ENCODE measurements at regions not wholly inside any gene's neighbourhood (a gene's known extent, or its start where the extent isn't known, plus 50 kb on each side); places are given as distances from the start of the nearest gene placed in this dataset.
"Not testable (repeated sequence)": the region's sequence is repeated elsewhere in the genome, so short reads cannot be mapped to it uniquely, and the experiment has no call there.

DNA sequence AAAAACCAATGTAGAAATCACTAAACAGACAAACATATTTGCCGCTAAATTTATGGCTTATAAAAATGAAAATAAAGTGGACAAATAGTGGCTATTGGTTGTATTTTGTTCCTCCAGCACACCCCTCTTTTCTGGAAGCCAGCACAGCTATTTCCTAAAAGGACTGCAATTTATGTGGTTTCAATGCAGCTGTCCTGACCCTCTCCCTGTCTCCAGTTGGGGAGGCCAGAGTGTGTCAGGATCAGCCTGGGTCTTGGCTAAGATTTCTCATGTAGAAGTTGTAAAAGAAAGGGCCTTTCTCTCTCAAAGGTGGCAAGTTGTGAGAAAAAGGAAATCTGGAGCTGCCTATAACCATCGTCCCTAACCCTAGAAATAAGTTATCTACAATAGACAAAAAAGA, 165.6 kb downstream of the ALDH8A1 start:
- H3K9me3 ChIP-seq (ENCODE audit: control insufficient read depth, insufficient read depth, low read length): no peaks in the 10 kb centered on the region
- H3K4me3 ChIP-seq (ENCODE audit: low read length): no peak overlapping the region
- no peak for DNase-seq (ENCODE audit: low read depth, low spot score)
- no peaks in the 10 kb centered on the region for H3K4me1 ChIP-seq (ENCODE audit: control insufficient read depth, insufficient read depth, low read length)
- WGBS (ENCODE audit: insufficient coverage, insufficient read length): no CpG with 5 or more reads among the region's 2 CpGs
- H3K27me3 ChIP-seq (ENCODE audit: control insufficient read depth, insufficient read depth, low read length): no peaks in the 10 kb centered on the region
- no peaks in the 10 kb centered on the region for H3K36me3 ChIP-seq (ENCODE audit: control insufficient read depth, insufficient read depth, low read length)
- H3K27ac ChIP-seq (ENCODE audit: low read length): no peak overlapping the region

DNA sequence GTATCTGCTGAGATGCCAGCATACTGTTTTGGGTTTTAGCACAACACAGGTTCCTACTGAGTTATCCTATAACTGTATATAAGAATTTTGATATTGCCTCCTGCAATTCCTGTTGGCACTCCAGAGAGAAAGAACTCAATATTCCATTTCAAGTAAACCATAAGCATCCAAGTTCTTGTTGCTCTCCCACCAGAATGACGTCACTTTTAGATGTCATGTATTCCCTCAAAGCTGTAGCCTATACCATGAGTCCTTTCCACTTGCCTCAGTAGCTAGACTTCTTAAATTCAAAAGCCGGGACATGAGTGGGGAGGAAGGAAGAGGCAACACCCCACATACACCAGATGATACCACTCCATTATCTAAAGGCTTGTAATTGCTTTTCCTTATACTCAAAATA, 171.5 kb downstream of the ALDH8A1 start:
- DNase-seq (ENCODE audit: low read depth, low spot score): no peak
- Histone ChIP-seq H3K27ac (ENCODE audit: low read length) (no peak overlapping the region), H3K27me3 (ENCODE audit: control insufficient read depth, insufficient read depth, low read length) (no peaks in the 10 kb centered on the region), H3K9me3 (ENCODE audit: control insufficient read depth, insufficient read depth, low read length) (peaks cover 1% of the 10 kb centered on the region; the same call in 1 of the 2 replicates), H3K36me3 (ENCODE audit: control insufficient read depth, insufficient read depth, low read length) (no peaks in the 10 kb centered on the region), H3K4me3 (ENCODE audit: low read length) (no peak overlapping the region), H3K4me1 (ENCODE audit: control insufficient read depth, insufficient read depth, low read length) (no peaks in the 10 kb centered on the region)
- WGBS (ENCODE audit: insufficient coverage, insufficient read length): no CpG with 5 or more reads among the region's 2 CpGs

DNA sequence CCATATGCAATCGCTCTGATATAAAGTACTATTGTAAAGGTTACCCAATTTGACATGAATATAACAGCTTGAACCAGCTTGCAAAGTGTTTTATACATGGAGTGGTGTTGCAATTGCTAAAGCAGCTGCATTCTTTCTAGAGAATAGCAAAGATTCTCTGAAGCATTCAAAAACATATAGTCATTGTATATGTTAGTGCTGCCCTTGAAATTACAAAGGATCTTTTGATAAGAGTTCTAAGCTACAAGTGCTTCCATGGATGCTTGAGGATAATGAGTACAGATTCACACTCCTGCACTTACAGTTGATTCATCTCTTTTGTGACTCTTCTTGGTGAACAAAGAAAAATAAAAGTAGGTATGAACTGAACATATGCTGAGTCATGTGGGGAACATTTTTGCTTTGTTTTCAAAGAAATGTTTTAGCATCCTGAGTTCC, 175.7 kb downstream of the ALDH8A1 start:
- Histone ChIP-seq H3K27me3 (ENCODE audit: control insufficient read depth, insufficient read depth, low read length) (no peaks in the 10 kb centered on the region), H3K4me1 (ENCODE audit: control insufficient read depth, insufficient read depth, low read length) (no peaks in the 10 kb centered on the region), H3K36me3 (ENCODE audit: control insufficient read depth, insufficient read depth, low read length) (no peaks in the 10 kb centered on the region), H3K4me3 (ENCODE audit: low read length) (no peak overlapping the region), H3K9me3 (ENCODE audit: control insufficient read depth, insufficient read depth, low read length) (peaks cover 1% of the 10 kb centered on the region; the same call in 1 of the 2 replicates), H3K27ac (ENCODE audit: low read length) (no peak overlapping the region)
- WGBS (ENCODE audit: insufficient coverage, insufficient read length): no CpG with 5 or more reads among the region's 1 CpG
- DNase-seq (ENCODE audit: low read depth, low spot score): no peak

DNA sequence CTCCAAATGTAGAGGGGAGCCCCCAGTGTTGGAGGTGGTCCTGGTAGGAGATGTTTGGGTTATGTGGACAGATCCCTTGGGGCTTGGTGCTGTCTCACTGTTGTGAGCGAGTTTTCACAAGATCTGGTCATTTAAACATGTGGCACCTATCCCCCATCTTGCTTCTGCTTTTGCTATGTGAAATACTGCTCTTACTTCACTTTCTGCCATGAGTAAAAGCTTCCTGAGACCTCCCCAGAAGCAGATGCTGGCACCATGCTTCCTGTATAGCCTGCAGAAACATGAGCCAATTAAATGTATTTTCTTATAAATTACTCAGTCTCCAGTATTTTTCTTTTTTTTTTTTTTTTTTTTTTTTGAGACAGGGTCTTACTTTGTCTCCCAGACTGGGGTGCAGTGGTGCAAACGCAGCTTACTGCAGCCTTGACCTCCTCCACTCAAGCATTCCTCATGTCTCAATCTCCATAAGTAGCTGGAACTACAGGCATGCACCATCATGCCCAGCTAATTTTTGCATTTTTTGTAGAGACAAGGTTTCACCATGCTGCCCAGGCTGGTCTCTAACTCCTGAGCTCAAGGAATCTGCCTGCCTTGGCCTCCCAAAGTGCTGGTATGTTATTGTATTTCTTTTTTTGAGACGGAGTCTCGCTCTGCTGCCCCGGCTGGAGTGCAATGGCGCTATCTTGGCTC, 177.1 kb downstream of the ALDH8A1 start:
- no peaks in the 10 kb centered on the region for H3K27me3 ChIP-seq (ENCODE audit: control insufficient read depth, insufficient read depth, low read length)
- no peaks in the 10 kb centered on the region for H3K9me3 ChIP-seq (ENCODE audit: control insufficient read depth, insufficient read depth, low read length)
- H3K4me3 ChIP-seq (ENCODE audit: low read length): no peak overlapping the region
- DNase-seq (ENCODE audit: low read depth, low spot score): no peak
- no CpG with 5 or more reads among the region's 6 CpGs for WGBS (ENCODE audit: insufficient coverage, insufficient read length)
- no peaks in the 10 kb centered on the region for H3K4me1 ChIP-seq (ENCODE audit: control insufficient read depth, insufficient read depth, low read length)
- H3K27ac ChIP-seq (ENCODE audit: low read length): no peak overlapping the region
- no peaks in the 10 kb centered on the region for H3K36me3 ChIP-seq (ENCODE audit: control insufficient read depth, insufficient read depth, low read length)

DNA sequence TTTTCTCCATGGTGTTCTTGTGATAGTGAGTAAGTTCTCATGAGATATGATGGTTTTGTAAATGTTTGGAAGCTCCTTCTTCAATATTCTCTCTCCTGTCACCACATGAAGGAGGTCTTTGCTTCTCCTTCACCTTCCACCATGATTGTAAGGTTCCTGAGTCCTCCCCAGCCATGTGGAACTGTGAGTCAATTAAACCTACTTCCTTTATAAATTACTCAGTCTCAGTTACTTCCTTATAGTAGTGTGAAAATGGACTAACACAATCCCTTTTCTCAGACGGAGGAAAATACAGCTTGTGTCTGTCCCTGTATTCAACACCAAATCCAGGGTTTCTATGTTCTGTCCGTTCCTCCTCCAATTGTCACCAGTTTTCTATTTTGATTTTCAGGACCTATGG, 181.0 kb downstream of the ALDH8A1 start:
- Histone ChIP-seq H3K4me1 (ENCODE audit: control insufficient read depth, insufficient read depth, low read length) (no peaks in the 10 kb centered on the region), H3K27me3 (ENCODE audit: control insufficient read depth, insufficient read depth, low read length) (no peaks in the 10 kb centered on the region), H3K9me3 (ENCODE audit: control insufficient read depth, insufficient read depth, low read length) (no peaks in the 10 kb centered on the region), H3K36me3 (ENCODE audit: control insufficient read depth, insufficient read depth, low read length) (no peaks in the 10 kb centered on the region), H3K4me3 (ENCODE audit: low read length) (no peak overlapping the region), H3K27ac (ENCODE audit: low read length) (no peak overlapping the region)
- WGBS (ENCODE audit: insufficient coverage, insufficient read length): no CpG with 5 or more reads among the region's 2 CpGs
- no peak for DNase-seq (ENCODE audit: low read depth, low spot score)

DNA sequence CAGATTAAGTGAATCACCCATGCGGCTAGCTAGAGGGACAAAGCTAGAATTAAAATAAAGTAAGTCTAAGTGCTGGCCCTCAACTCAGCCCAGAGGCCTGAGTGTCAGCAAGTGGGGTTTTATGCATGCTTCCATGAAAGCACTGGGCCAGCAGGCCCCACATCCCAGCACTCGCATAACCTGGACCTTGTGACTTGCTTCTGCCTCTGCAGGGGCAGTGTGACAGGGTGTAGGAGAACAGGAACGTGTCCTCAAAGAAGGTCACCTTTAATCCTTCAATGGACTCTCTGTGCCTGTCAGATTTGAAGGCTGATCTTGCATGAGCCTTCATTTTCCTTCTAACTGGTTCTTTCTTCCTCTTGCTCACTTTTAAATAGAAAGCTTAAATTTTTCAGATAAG, 183.4 kb downstream of the ALDH8A1 start:
- no peak for DNase-seq (ENCODE audit: low read depth, low spot score)
- Histone ChIP-seq H3K36me3 (ENCODE audit: control insufficient read depth, insufficient read depth, low read length) (no peaks in the 10 kb centered on the region), H3K27ac (ENCODE audit: low read length) (no peak overlapping the region), H3K4me1 (ENCODE audit: control insufficient read depth, insufficient read depth, low read length) (no peaks in the 10 kb centered on the region), H3K9me3 (ENCODE audit: control insufficient read depth, insufficient read depth, low read length) (no peaks in the 10 kb centered on the region), H3K27me3 (ENCODE audit: control insufficient read depth, insufficient read depth, low read length) (no peaks in the 10 kb centered on the region), H3K4me3 (ENCODE audit: low read length) (no peak overlapping the region)
- no CpG with 5 or more reads among the region's 3 CpGs for WGBS (ENCODE audit: insufficient coverage, insufficient read length)

DNA sequence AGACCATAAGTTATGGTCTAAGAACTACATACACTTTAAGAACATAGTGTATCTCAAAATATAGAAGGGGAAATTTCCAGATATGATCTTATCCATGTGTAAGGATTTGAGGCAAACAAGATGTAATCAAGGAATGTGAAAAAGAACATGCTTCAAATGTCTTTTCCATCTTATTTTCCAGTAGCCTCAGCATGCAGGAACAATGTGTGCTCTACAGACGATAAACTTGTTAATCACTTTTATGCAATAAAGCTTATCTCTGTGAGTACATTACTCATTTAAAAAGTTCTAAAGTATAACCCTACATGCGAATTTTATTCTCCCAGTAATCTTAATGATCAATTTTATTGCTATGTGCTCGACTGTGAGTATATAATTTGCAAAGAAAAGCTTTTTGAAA, 185.2 kb downstream of the ALDH8A1 start:
- no peak for DNase-seq (ENCODE audit: low read depth, low spot score)
- H3K4me3 ChIP-seq (ENCODE audit: low read length): no peak overlapping the region
- H3K36me3 ChIP-seq (ENCODE audit: control insufficient read depth, insufficient read depth, low read length): no peaks in the 10 kb centered on the region
- H3K4me1 ChIP-seq (ENCODE audit: control insufficient read depth, insufficient read depth, low read length): no peaks in the 10 kb centered on the region
- H3K27me3 ChIP-seq (ENCODE audit: control insufficient read depth, insufficient read depth, low read length): no peaks in the 10 kb centered on the region
- no CpG with 5 or more reads among the region's 3 CpGs for WGBS (ENCODE audit: insufficient coverage, insufficient read length)
- no peak overlapping the region for H3K27ac ChIP-seq (ENCODE audit: low read length)
- no peaks in the 10 kb centered on the region for H3K9me3 ChIP-seq (ENCODE audit: control insufficient read depth, insufficient read depth, low read length)

DNA sequence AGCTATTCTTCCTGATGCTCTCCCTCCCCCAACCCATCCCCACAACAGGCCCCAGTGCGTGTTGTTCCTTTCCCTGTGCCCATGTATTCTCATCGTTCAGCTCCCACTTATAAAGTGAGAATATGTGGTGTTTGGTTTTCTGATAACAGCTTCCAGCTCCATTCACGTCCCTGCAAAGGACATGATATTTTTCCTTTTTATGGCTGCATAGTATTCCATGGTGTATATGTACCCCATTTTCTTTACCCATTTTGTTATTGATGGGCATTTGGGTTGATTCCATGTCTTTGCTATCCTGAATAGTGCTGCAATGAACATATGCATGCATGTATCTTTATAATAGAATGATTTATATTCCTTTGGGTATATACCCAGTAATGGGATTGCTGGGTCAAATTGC, 186.3 kb downstream of the ALDH8A1 start:
- H3K4me1 ChIP-seq (ENCODE audit: control insufficient read depth, insufficient read depth, low read length); H3K9me3 ChIP-seq (ENCODE audit: control insufficient read depth, insufficient read depth, low read length); H3K27me3 ChIP-seq (ENCODE audit: control insufficient read depth, insufficient read depth, low read length); H3K27ac ChIP-seq (ENCODE audit: low read length); H3K4me3 ChIP-seq (ENCODE audit: low read length); H3K36me3 ChIP-seq (ENCODE audit: control insufficient read depth, insufficient read depth, low read length); DNase-seq (ENCODE audit: low read depth, low spot score): not testable (repeated sequence)
- no CpG with 5 or more reads among the region's 3 CpGs for WGBS (ENCODE audit: insufficient coverage, insufficient read length)

DNA sequence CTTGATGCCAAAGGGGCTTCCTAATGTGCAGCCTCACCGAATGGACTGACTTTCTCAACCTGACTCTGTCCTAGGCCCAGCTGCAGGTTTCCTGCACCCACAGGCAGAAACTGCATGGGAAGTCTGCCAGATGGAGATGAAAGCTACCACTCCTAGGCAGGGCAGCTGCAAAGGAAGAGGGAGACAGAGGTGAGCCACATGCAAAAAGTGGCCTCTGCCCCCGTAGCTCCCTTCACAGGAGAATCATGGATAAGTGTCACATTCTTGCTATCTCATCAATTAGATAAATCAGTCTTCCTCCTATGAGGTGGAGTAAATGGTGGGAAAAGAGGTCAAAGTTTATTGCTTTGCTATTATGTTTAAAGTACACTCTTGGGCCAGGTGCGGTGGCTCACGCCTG, 191.3 kb downstream of the ALDH8A1 start:
- Histone ChIP-seq H3K27ac (ENCODE audit: low read length) (no peak overlapping the region), H3K4me1 (ENCODE audit: control insufficient read depth, insufficient read depth, low read length) (0 out of 2 replicates have a peak, but pooled peaks cover 2% of the 10 kb centered on the region), H3K36me3 (ENCODE audit: control insufficient read depth, insufficient read depth, low read length) (no peaks in the 10 kb centered on the region), H3K4me3 (ENCODE audit: low read length) (no peak overlapping the region), H3K27me3 (ENCODE audit: control insufficient read depth, insufficient read depth, low read length) (no peaks in the 10 kb centered on the region), H3K9me3 (ENCODE audit: control insufficient read depth, insufficient read depth, low read length) (no peaks in the 10 kb centered on the region)
- DNase-seq (ENCODE audit: low read depth, low spot score): no peak
- WGBS (ENCODE audit: insufficient coverage, insufficient read length): no CpG with 5 or more reads among the region's 4 CpGs

DNA sequence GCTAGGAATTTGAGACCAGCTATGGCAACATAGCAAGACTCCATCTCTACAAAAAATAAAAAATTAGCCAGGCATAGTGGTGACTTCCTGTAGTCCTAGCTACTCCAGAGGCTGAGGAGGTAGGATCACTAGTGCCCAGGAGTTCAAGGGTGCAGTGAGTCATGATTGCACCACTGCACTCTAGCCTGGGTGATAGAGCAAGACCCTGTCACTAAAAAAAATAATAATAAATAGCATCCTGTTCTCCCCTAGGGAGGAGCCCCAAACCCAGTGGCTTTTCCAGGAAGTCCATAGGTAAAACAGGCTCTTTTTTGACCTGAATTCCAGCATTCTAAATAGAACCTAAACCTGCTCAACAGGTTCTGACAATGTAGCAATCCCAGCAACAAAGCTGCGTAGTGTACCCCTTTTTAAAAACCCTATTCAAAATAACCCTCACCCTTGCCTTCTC, 192.0 kb downstream of the ALDH8A1 start:
- H3K9me3 ChIP-seq (ENCODE audit: control insufficient read depth, insufficient read depth, low read length): no peaks in the 10 kb centered on the region
- H3K4me1 ChIP-seq (ENCODE audit: control insufficient read depth, insufficient read depth, low read length): 0 out of 2 replicates have a peak, but pooled peaks cover 2% of the 10 kb centered on the region
- H3K36me3 ChIP-seq (ENCODE audit: control insufficient read depth, insufficient read depth, low read length): no peaks in the 10 kb centered on the region
- no peak for DNase-seq (ENCODE audit: low read depth, low spot score)
- no CpG with 5 or more reads among the region's 1 CpG for WGBS (ENCODE audit: insufficient coverage, insufficient read length)
- no peak overlapping the region for H3K4me3 ChIP-seq (ENCODE audit: low read length)
- no peak overlapping the region for H3K27ac ChIP-seq (ENCODE audit: low read length)
- no peaks in the 10 kb centered on the region for H3K27me3 ChIP-seq (ENCODE audit: control insufficient read depth, insufficient read depth, low read length)

Measured in iPS DF 6.9 (cell line).